ENCODE measurements at regions not wholly inside any gene's neighbourhood (a gene's known extent, or its start where the extent isn't known, plus 50 kb on each side); places are given as distances from the start of the nearest gene placed in this dataset.

DNA sequence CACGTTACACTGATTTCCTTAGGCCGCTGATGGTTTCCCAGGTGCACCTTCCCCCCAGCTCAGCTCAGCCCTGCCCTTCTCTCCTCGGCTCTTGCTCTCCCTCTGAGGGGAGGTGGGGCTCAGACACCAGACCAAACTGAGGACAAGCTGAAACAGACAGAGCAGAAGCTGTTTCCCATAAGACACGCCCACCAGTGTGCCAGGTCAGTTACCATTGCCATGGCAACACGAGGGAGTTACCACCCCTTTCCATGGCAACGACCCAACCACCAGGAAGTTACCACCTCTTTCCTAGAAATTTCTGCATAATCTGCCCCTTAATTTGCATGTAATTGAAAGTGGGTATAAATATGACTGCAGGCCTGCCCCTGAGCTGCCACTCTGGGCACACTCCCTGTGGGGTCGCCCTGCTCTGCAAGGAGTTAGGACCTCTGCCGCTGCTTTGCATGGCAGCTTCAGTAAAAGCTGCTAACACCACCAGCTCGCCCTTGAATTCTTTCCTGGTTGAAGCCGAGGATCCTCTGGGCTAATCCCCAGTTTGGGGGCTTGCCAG, 120.9 kb upstream of the SMIM21 start:
- TF ChIP-seq, protein P1, sequence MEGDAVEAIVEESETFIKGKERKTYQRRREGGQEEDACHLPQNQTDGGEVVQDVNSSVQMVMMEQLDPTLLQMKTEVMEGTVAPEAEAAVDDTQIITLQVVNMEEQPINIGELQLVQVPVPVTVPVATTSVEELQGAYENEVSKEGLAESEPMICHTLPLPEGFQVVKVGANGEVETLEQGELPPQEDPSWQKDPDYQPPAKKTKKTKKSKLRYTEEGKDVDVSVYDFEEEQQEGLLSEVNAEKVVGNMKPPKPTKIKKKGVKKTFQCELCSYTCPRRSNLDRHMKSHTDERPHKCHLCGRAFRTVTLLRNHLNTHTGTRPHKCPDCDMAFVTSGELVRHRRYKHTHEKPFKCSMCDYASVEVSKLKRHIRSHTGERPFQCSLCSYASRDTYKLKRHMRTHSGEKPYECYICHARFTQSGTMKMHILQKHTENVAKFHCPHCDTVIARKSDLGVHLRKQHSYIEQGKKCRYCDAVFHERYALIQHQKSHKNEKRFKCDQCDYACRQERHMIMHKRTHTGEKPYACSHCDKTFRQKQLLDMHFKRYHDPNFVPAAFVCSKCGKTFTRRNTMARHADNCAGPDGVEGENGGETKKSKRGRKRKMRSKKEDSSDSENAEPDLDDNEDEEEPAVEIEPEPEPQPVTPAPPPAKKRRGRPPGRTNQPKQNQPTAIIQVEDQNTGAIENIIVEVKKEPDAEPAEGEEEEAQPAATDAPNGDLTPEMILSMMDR (IDR thresholded peaks at IDR 0.05): no peak
- no peak for TF ChIP-seq POLR2A (IDR thresholded peaks at IDR 0.05)
